ENCODE measurements at regions not wholly inside any gene's neighbourhood (a gene's known extent, or its start where the extent isn't known, plus 50 kb on each side); places are given as distances from the start of the nearest gene placed in this dataset.

DNA sequence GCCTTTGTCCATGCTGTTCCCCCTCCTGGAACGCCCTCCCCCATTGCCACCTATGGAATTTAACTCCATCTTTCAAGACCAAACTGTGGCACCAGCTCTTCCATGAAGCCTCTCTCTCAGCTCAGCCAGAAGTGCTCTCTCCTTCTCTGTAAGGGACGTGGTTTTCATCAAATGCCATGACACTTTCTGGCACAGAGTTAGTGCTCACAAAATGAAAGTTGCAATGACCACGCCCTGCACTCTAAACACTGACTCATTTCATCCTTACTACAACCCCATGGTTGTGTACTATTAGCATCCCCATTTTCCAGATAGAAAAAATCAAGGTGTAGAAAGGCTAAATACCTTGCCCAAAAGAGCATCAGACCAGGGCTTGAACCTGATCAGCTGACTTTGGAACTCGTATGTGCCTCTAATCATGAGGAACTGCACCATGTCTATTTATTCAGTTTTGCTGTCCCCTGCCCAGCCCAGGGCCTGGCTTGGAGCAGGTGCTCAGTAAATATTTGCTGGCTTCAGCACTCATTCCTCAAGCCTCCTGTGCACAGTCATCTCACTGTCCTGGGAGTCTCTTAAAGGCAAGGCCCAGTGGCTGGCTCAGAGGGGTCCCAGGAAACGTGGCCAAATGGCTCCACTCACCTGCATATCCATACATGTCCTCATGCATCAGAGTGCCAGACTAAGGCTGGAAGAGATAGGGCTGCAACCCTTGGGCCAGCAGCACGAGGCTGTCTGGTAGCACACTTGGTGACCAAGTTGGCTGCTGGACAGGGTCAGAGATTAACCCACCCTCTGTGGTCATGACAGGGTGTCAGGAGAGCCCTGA lies 77.9 kb downstream of the MRPL14 start:
- no peaks in the 10 kb centered on the region for H3K36me3 ChIP-seq (ENCODE audit: insufficient read depth, low read length)
- H3K4me1 ChIP-seq (ENCODE audit: control insufficient read depth, insufficient read depth, low read length, unreplicated experiment), result peaks cover 64% of the 10 kb centered on the region
- H3K4me3 ChIP-seq (ENCODE audit: low read depth, low read length), result peak overlapping the region; percentile 9; the same call in 1 of the 2 replicates
- no peaks in the 10 kb centered on the region for H3K27me3 ChIP-seq (ENCODE audit: insufficient read depth, low read length)
- H2AFZ ChIP-seq (ENCODE audit: low read length, unreplicated experiment), result peak overlapping the region; percentile 44
- H3K79me2 ChIP-seq (ENCODE audit: control insufficient read depth, insufficient read depth, low read length, unreplicated experiment), result no peaks in the 10 kb centered on the region
- H3K27ac ChIP-seq (ENCODE audit: low read depth, low read length), result peak overlapping the region; percentile 67

DNA sequence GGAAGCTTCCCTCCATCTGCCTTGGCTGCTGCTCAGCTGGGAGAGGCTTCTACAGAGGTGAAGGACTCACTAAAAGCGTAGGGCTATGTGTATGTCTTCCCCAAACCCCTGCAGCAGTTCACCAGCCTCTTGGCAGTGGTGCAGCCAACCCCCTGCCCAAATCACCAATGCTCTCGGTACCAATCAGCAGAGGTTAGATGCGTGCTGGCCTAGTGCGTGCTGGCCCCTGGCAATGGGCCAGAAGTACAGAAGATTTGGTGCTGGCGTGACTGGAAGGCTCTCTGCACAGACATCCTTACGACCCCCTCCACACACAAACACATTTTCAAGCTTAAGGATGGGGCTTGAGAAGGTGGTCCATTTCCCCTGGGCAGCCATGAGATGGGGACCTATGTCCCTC lies 79.0 kb downstream of the MRPL14 start:
- peaks cover 64% of the 10 kb centered on the region for H3K4me1 ChIP-seq (ENCODE audit: control insufficient read depth, insufficient read depth, low read length, unreplicated experiment)
- H3K79me2 ChIP-seq (ENCODE audit: control insufficient read depth, insufficient read depth, low read length, unreplicated experiment), result no peaks in the 10 kb centered on the region
- H3K27ac ChIP-seq (ENCODE audit: low read depth, low read length), result no peak overlapping the region
- no peaks in the 10 kb centered on the region for H3K27me3 ChIP-seq (ENCODE audit: insufficient read depth, low read length)
- H3K4me3 ChIP-seq (ENCODE audit: low read depth, low read length), result no peak overlapping the region
- H2AFZ ChIP-seq (ENCODE audit: low read length, unreplicated experiment), result no peak overlapping the region
- H3K36me3 ChIP-seq (ENCODE audit: insufficient read depth, low read length), result no peaks in the 10 kb centered on the region

DNA sequence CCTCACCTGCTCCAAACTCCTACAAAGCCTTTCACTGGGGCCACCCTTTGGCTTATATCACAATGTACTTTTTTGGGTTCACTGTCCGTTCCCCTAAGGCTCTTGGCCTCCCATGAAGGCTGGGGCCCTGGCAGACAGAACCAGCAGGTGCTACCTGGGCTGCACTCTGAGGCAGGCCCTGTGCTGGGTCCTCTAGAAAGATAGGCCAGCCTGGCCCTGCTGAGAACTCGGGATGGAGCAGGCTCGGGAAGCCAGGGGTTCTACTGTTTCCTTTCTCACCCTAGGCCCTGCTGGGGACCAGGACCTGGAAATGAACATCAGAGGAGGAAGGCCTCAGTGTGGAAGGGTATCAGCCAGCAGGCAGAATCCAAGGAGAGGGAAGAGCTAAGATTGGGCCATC lies 79.5 kb downstream of the MRPL14 start:
- H2AFZ ChIP-seq (ENCODE audit: low read length, unreplicated experiment), result no peak overlapping the region
- peaks cover 65% of the 10 kb centered on the region for H3K4me1 ChIP-seq (ENCODE audit: control insufficient read depth, insufficient read depth, low read length, unreplicated experiment)

DNA sequence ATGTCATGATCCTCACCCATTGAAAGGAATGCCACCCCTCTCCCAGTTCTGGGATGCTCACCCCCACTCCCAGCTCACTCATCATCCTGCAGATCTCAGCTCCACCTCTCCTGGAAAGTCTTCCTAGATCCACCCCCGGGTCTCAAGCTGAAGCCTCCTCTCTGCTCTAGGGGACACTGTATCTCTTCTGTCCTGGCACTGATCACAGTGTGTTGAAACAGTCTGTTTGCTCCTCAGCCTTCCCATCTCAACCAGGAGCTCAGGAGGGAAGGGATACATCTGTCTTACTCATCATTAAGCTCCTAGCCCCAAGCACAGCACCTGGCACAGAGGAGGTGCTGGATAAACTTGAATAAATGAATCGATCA lies 80.1 kb downstream of the MRPL14 start:
- Histone ChIP-seq H3K36me3 (ENCODE audit: insufficient read depth, low read length) (no peaks in the 10 kb centered on the region), H3K4me1 (ENCODE audit: control insufficient read depth, insufficient read depth, low read length, unreplicated experiment) (peaks cover 64% of the 10 kb centered on the region), H3K27me3 (ENCODE audit: insufficient read depth, low read length) (no peaks in the 10 kb centered on the region), H2AFZ (ENCODE audit: low read length, unreplicated experiment) (no peak overlapping the region), H3K27ac (ENCODE audit: low read depth, low read length) (no peak overlapping the region), H3K79me2 (ENCODE audit: control insufficient read depth, insufficient read depth, low read length, unreplicated experiment) (no peaks in the 10 kb centered on the region), H3K4me3 (ENCODE audit: low read depth, low read length) (no peak overlapping the region)

More for the DNA sequence above, 79.5 kb downstream of the MRPL14 start:
- Histone ChIP-seq H3K79me2 (ENCODE audit: control insufficient read depth, insufficient read depth, low read length, unreplicated experiment) (no peaks in the 10 kb centered on the region), H3K4me3 (ENCODE audit: low read depth, low read length) (no peak overlapping the region), H3K27ac (ENCODE audit: low read depth, low read length) (no peak overlapping the region), H3K27me3 (ENCODE audit: insufficient read depth, low read length) (no peaks in the 10 kb centered on the region), H3K36me3 (ENCODE audit: insufficient read depth, low read length) (no peaks in the 10 kb centered on the region)

DNA sequence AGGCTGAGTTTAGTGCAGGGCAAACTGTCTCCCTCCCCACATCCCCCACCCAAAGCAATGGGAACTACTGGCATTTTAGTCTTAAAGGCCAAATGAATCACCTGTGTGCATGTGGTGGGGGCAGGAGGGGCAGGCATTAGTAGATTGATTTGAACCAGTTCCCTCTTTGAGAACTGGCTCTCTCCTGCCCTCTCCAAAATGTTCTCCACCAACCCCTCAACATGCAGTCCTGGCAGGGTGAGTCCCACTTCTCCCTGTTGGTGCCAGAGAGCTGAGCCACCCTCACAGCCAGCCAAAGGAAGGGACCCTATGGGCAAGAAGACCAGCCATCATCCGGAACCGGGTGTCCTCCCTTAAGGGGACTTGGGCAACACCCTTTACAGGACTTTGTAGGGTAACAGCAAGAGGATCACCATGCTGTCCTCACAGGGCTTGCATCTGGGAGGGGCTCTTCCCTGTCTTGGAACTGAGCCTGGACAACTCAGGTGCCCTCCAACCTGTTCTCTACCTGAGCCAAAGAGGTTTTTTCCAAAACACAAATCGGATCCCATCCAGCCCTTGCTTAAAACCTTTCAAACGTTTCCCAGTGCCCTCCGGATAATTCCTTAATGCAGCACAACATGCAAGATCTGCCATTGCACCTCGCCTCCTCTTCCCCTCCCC lies 80.6 kb downstream of the MRPL14 start:
- no peaks in the 10 kb centered on the region for H3K79me2 ChIP-seq (ENCODE audit: control insufficient read depth, insufficient read depth, low read length, unreplicated experiment)
- H3K4me3 ChIP-seq (ENCODE audit: low read depth, low read length), result no peak overlapping the region
- H3K36me3 ChIP-seq (ENCODE audit: insufficient read depth, low read length), result no peaks in the 10 kb centered on the region
- no peaks in the 10 kb centered on the region for H3K27me3 ChIP-seq (ENCODE audit: insufficient read depth, low read length)
- H2AFZ ChIP-seq (ENCODE audit: low read length, unreplicated experiment), result no peak overlapping the region
- H3K4me1 ChIP-seq (ENCODE audit: control insufficient read depth, insufficient read depth, low read length, unreplicated experiment), result peaks cover 64% of the 10 kb centered on the region
- no peak overlapping the region for H3K27ac ChIP-seq (ENCODE audit: low read depth, low read length)

DNA sequence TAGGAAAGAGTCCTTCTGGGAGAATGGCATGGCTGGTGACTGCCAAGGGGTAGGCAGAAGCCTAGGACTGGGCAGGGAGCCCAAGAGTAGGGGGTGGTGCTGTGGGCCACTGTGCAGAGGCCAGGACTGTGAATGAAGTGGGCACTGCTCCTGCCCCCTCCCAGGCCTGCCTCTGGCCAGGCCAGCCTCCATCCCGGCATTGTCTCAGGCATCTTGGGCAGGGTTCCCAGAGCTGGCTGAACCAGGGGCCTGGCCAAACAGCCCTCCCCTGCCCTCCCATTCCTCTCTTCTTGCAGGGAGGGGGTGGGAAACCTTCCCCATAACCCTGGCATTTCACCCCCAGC lies 81.6 kb downstream of the MRPL14 start:
- Histone ChIP-seq H3K27ac (ENCODE audit: low read depth, low read length) (no peak overlapping the region), H3K4me1 (ENCODE audit: control insufficient read depth, insufficient read depth, low read length, unreplicated experiment) (peaks cover 63% of the 10 kb centered on the region), H3K36me3 (ENCODE audit: insufficient read depth, low read length) (no peaks in the 10 kb centered on the region), H3K27me3 (ENCODE audit: insufficient read depth, low read length) (no peaks in the 10 kb centered on the region), H2AFZ (ENCODE audit: low read length, unreplicated experiment) (no peak overlapping the region), H3K79me2 (ENCODE audit: control insufficient read depth, insufficient read depth, low read length, unreplicated experiment) (no peaks in the 10 kb centered on the region), H3K4me3 (ENCODE audit: low read depth, low read length) (no peak overlapping the region)

DNA sequence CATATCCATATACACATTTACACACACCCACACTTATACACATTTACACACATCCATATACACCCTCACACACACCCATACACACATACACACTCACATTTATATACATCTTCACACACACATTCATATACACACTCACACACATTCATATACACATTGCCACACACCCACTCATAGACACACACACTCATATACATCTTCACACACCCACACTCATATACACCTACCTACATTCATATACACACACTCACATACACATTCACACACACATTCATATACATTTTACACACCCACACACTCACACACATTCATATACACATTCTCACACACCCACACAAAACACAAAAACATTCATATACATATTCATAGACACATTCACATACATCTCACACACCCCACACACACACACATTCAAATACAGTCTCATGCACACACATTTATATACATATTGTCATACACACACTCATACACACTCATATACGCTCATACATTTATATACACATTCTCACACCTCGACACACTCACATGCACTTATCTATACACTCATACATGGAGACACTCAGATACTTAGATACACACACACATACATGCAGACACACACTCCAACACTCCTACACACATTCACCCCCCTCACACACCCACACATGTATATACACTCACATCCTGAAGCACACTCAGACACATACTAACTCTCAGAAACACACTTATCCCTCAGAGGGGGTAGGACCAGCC lies 82.1 kb downstream of the MRPL14 start:
- H3K79me2 ChIP-seq (ENCODE audit: control insufficient read depth, insufficient read depth, low read length, unreplicated experiment), result no peaks in the 10 kb centered on the region
- no peaks in the 10 kb centered on the region for H3K27me3 ChIP-seq (ENCODE audit: insufficient read depth, low read length)
- H3K36me3 ChIP-seq (ENCODE audit: insufficient read depth, low read length), result no peaks in the 10 kb centered on the region
- peaks cover 63% of the 10 kb centered on the region for H3K4me1 ChIP-seq (ENCODE audit: control insufficient read depth, insufficient read depth, low read length, unreplicated experiment)
- no peak overlapping the region for H3K4me3 ChIP-seq (ENCODE audit: low read depth, low read length)
- peak overlapping the region; percentile 95; the same call in 1 of the 2 replicates for H3K27ac ChIP-seq (ENCODE audit: low read depth, low read length)
- H2AFZ ChIP-seq (ENCODE audit: low read length, unreplicated experiment), result no peak overlapping the region

DNA sequence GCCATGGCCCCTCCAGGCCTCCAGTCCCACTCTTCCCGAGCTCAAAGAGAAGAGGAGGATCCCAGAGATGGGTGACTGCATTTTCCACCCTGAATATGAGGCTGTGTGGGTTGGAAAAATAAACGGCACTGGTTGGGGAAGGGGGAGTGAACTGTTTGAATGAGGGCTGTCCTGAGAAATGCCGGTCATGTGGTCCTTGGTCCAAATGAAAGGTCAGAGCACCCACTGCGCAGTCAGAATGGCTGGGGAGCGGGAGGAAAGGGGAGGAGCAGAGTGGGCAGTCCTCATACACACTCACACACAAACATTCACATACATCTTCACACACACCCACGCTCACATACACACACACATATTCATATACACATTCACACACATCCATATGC lies 83.1 kb downstream of the MRPL14 start:
- Histone ChIP-seq H3K4me3 (ENCODE audit: low read depth, low read length) (no peak overlapping the region), H3K79me2 (ENCODE audit: control insufficient read depth, insufficient read depth, low read length, unreplicated experiment) (no peaks in the 10 kb centered on the region), H2AFZ (ENCODE audit: low read length, unreplicated experiment) (no peak overlapping the region), H3K4me1 (ENCODE audit: control insufficient read depth, insufficient read depth, low read length, unreplicated experiment) (peaks cover 54% of the 10 kb centered on the region), H3K27me3 (ENCODE audit: insufficient read depth, low read length) (no peaks in the 10 kb centered on the region), H3K27ac (ENCODE audit: low read depth, low read length) (peak overlapping the region; percentile 95), H3K36me3 (ENCODE audit: insufficient read depth, low read length) (no peaks in the 10 kb centered on the region)

DNA sequence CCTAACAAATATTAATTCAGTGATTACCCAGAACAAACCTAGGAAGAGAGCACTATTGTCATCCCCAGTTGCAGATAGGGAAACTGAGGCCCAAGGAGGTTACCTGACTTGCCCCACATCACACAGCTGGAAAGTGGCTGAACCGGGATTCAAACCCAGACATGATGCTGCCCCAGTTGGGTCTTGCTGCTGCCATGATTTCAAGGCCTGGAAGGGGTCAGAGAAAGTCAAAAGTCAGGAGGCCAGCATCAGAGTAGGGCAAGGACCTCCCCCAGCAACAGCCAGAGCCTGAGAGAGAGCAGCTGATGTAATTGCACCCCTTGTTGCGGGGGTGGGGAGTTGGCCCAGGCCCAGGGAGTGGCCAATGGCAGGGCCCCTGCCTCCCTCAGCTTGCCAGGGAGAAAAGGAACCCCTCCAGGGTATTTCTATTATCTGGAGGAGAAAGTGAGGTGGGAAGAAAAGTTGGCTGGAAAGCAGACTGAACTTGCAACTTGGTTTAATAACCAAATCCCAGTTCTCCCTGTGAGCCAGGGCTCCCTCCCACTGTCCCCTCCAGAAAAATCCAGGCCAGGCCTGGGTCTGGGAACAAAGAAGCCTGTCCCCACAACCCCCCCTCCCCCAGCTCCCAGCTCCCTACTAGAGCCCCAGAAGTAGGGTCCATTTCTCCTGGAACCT lies 83.6 kb downstream of the MRPL14 start:
- no peaks in the 10 kb centered on the region for H3K36me3 ChIP-seq (ENCODE audit: insufficient read depth, low read length)
- H3K27ac ChIP-seq (ENCODE audit: low read depth, low read length), result peak overlapping the region; percentile 95

DNA sequence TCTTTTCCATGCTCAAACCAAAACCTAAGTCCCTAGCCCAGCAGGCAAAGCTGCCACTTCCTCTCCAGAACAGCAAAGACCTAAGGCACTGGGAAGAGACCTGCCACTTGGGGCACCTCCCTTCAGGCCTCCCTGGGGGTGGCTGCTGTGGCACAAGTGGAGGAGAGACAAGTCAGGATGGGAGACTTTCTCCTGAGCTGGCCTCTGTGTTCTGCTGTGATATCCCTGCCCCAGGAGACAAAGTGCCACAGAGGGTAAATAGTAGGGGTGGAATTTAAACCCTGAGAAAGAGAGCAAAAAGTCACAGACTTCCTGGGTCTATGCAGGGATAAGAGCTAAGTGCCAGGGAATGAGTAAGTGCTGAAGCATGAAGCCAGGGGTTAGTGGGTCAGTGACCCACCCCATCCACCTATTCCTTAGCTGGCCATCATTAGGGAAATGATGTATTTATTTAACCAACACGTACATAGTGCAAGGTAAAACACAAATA lies 84.2 kb downstream of the MRPL14 start:
- H3K36me3 ChIP-seq (ENCODE audit: insufficient read depth, low read length), result no peaks in the 10 kb centered on the region
- peaks cover 46% of the 10 kb centered on the region for H3K4me1 ChIP-seq (ENCODE audit: control insufficient read depth, insufficient read depth, low read length, unreplicated experiment)
- H3K4me3 ChIP-seq (ENCODE audit: low read depth, low read length), result peak overlapping the region; percentile 39; the same call in 1 of the 2 replicates
- no peaks in the 10 kb centered on the region for H3K27me3 ChIP-seq (ENCODE audit: insufficient read depth, low read length)
- H2AFZ ChIP-seq (ENCODE audit: low read length, unreplicated experiment), result no peak overlapping the region
- H3K79me2 ChIP-seq (ENCODE audit: control insufficient read depth, insufficient read depth, low read length, unreplicated experiment), result no peaks in the 10 kb centered on the region
- peak overlapping the region; percentile 95 for H3K27ac ChIP-seq (ENCODE audit: low read depth, low read length)

More for the DNA sequence above, 83.6 kb downstream of the MRPL14 start:
- no peaks in the 10 kb centered on the region for H3K27me3 ChIP-seq (ENCODE audit: insufficient read depth, low read length)
- H3K79me2 ChIP-seq (ENCODE audit: control insufficient read depth, insufficient read depth, low read length, unreplicated experiment), result no peaks in the 10 kb centered on the region
- no peak overlapping the region for H2AFZ ChIP-seq (ENCODE audit: low read length, unreplicated experiment)
- H3K4me3 ChIP-seq (ENCODE audit: low read depth, low read length), result peak overlapping the region; percentile 39; the same call in 1 of the 2 replicates
- peaks cover 49% of the 10 kb centered on the region for H3K4me1 ChIP-seq (ENCODE audit: control insufficient read depth, insufficient read depth, low read length, unreplicated experiment)
